ENCODE measurements at regions not wholly inside any gene's neighbourhood (a gene's known extent, or its start where the extent isn't known, plus 50 kb on each side); places are given as distances from the start of the nearest gene placed in this dataset.

DNA sequence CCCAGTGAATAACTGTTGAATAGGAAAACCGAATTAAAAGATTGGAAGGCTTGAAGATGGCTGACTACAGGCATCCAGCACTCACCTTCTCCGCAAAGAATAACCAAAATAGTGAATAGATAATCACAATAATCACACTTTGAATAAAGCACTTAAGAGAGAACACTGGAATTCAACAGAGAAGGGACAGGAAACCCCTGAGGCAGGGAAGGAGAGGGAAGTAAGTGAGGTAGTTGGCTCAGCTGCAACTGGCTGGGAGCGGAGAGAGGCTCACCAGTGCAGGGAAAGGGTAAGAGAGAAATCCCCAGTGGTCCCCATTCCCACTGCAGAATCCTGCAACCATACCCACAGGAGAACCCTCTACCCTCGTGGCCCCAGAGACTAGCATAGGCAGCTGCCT is 246.6 kb upstream of the NCKAP5 start:
- DNase-seq = peak in 1 of 2 experiments; percentile 9

DNA sequence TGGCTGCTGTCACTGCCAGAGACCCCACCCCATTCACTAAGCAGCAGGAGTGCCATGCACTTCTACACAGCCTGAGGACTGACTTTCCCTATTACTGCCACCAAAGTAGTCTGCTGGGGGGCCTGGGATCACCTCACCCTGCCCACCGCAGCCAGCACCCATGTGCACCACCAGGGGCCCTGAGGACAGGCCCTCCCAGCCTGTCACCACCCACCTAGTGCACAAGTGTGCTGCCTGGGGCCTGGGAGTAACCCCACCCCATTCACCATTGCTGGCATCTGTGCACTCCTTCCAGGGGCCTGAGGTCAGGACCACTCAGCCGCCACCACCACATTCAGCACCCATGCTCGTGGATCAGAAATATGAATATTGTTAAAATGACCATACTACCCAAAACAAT is 247.8 kb upstream of the NCKAP5 start:
- no peak for DNase-seq

DNA sequence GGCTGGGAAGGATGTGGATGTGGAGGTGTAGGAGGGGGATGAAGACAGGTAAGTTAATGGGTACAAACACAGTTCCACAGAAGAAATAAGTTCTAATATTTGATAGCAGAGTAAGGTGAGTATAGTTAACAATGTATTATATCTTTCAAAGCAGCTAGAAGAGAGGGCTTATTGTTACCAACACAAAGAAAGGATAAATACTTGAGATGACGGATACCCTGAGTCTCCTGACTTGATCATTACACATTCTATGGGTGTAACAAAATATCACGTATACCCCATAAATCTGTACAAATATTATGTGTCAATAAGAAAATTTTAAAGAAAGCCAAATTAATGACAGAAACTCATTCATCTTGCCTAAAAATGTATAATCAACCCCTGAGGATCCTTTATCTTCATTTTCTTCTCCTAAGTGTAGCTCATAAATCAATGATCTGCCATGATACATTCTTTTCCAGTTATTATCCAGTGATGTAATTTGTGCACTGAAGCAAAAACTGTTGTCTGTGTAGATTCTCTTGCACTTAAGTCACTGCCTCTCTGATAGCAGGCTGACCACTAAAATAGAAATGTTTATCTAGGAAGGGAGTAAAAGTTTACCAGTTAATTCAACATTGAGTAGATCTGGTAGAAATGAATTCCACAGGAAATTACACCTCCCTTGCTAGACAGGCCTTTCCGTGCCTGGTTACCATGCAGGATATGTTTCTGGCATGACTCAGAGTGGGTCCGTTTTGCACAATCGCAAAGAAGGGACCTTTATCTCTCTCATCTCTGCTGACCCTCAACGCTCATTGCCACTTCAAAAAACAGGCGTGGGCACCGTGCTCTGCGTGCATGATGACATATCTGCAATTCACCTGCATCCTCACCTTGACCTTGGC is 249.7 kb upstream of the NCKAP5 start:
- peak in 1 of 2 experiments; percentile 26 for DNase-seq

DNA sequence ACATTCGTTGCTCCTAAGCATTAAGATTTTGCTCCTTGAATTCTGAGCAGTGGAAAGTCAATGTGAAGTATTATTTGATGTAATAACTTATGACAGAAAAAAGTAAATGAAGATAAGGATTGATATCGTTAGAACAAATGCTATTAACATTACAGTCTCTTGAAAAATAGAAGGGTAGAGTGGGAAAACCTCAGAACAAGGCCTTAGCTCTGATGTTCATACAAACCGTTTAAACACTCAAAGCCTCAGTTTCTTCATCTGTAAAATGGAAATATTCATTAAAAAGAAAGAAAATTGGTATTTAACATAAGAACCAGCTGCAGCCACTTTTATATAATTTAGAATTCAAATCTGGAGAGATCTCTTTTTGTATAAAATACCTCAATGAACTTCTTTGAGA is 250.4 kb upstream of the NCKAP5 start:
- DNase-seq = no peak

DNA sequence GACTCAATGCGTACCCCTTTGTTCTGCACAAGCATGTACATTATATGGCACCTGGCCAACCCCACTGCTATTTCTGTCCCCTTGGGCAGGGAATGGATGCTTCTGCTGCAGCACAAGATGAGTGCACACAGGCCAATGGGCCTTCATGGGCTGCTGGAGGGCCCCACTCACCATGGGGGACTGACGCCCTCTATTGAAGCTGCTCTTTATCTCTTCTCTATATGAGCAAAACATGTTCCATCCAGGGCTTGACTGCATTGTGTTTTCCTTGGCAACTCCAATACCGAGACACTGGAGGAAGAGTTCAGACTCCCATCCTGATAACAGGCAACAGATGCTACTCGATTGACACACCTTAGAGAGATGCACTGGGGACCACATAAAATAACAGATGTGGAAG is 251.6 kb upstream of the NCKAP5 start:
- DNase-seq = no peak

DNA sequence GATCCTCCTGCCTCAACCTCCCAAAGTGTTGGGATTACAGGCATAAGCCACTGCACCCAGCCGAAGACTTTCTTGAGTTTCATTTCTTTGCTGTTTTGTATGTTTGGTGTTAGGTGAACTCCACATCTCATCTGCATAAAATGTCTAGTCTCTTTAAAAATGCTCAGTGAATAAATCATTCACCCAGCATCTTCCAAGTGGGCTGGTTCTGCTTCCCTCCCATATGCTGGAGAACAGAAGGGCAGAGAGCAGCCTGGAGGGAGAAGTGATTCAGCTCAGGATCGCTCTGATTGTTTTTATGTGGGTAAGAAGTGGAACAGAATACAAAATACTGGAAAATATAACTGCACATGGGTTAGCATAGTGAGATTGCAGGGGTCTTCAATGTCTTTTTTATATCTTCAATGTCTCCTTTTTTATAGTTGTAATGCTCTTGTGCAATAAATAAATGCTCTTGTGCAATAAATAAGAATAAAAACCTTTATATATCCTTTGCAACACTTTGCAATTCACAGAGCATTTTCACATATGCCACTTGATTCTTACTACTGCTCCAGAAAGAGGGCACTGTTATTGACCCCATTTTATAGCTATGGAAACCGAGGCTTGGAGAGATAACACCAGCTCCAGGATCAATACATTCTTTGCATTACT is 253.0 kb upstream of the NCKAP5 start:
- DNase-seq = no peak

DNA sequence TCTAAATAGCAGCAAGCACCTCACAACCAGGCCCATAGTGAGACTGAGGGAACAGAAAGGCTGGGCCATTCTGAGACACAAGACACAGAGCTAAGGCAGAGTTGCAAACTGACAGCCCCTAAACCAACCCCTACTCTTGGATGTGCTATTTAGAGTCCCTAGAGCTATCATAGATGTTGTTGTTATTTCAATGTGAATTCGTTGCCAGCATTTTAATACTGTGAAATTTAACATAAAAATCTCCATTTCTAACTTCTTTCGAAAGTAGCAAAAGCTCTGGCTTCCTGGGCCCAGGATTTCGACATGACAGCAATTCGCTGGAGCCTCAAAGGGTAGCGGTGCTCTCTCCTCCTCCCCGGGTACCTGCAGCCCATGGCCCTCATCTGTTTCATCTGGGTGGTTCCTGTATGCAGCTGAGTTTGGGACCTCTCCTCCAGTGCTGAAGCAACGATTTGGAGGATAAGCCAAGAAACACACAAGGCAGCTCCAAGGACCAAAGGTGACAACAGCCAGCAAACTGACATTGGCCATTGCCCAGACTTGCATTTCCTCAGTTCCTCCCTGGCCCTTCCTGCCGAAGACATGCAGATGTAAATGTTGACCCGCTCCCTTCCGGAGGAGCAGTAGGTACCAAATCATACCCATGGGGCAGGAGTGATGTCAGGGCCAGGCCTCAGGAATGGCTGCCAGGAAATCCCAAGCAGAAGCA is 254.4 kb upstream of the NCKAP5 start:
- DNase-seq = no peak

DNA sequence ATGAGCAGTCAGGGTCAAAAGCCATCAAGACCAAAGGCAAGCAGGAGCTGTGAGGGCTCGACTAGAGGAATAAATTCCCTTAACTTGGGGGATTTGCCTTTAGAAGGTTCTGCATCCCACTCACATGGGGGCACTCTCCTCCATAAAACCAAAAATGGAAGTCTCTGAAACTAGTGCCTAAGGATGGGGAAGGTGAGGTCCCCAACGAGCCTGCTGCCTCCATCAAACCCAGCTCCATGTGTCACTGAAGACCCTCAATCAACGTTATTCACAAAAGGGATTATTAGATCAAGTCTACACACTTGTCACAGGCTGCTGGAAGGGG is 254.9 kb upstream of the NCKAP5 start:
- no peak for DNase-seq

DNA sequence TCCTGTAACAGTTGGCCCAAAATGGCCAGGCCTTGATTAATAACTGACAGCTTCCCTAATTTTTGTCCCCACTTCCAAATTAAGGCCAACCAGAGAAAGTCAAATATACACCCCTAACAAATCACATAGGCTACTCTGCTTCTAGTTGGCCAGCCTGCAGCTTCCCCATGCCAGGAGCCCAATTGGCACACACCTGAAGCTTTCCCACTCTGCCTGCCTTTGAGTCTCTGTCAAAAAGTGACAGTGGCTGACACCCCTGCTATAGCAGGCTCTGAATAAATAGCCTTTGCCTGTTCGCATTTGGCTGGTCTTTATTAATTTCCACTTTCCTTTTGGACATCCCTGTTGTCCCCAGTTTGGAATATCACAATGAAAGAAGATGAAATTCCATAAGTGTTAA is 256.6 kb upstream of the NCKAP5 start:
- DNase-seq = no peak

DNA sequence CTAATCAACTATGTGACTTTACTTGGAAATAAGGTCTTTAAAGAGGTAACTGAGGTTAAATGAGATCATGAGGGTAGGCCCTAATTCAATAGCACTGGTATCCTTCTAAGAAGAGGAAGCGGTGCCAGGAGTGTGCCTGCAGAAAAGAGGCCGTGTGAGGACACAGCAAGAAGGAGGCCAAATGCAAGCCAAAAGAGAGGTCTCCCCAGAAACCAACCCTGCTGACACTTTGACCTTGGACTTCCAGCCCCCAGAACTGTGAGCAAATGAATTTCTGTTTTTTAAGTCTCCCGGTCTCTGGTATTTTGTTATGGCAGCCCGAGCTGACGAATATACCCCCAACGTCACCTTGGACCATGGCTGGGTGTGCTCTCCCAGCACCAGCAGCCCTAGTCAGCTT is 257.5 kb upstream of the NCKAP5 start:
- no peak for DNase-seq

DNA sequence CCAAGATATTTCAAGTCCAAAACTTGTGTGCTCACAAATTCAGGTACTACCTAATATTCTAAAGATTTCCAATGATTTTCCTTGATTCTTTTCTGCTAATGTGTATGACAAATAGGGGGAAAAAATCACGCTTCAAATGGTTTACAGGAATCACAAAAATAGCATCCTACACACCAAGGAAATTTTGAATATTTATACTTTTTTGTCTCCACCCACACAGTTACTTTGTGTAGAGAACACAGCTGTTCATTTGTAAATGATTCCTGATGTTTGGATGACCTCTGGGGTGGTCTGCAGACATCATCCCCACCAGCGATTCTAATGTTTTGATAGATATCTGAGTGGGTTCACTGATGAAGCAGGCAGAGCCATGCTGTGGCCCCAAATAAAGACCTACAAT is 260.6 kb upstream of the NCKAP5 start:
- no peak for DNase-seq

DNA sequence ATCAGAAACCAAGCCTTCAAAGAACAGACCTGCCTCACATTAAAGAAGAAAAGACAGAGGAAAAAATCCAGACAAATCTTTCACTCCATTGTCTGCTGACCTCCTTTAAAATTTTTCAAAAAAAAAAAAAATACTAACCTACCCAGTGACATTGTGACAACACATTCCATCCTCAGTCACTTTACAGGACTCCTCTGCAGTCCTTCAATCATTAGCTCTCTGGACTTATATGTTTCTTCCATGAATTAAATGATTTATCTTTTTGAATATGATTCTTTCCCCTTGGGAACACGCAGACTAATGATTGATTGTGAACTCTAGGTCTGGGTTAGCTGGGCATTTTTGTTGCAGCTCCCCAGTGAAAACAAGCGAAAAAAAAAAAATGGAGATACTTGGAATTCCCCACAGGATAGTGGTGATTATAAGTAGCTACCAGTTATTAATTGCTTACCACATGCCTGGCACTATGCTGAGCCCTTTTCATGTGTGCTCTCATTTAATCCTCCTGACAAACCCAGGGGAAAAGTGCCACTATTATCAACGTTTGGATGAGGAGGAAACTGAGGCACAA is 261.3 kb upstream of the NCKAP5 start:
- no peak for DNase-seq

DNA sequence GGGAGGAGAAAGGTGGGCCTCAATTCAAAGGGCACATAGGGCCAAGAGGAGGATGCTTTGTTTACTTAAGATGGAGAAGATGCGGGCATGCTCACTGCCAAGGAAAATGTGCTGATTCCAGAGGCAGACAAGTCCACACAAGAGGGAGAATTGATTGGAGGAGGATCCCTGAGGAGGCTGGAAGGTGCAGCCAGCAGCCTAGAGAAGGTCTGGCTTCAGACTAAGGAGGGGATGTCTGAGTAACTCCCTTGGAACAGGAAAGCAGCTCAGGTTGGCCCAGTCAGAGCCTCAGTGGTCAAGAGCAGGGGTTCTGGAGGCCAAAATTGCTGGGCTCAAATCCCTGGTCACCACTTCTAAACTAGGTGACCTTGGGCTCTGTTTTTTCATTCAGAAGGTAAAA is 265.5 kb upstream of the NCKAP5 start:
- DNase-seq = no peak

DNA sequence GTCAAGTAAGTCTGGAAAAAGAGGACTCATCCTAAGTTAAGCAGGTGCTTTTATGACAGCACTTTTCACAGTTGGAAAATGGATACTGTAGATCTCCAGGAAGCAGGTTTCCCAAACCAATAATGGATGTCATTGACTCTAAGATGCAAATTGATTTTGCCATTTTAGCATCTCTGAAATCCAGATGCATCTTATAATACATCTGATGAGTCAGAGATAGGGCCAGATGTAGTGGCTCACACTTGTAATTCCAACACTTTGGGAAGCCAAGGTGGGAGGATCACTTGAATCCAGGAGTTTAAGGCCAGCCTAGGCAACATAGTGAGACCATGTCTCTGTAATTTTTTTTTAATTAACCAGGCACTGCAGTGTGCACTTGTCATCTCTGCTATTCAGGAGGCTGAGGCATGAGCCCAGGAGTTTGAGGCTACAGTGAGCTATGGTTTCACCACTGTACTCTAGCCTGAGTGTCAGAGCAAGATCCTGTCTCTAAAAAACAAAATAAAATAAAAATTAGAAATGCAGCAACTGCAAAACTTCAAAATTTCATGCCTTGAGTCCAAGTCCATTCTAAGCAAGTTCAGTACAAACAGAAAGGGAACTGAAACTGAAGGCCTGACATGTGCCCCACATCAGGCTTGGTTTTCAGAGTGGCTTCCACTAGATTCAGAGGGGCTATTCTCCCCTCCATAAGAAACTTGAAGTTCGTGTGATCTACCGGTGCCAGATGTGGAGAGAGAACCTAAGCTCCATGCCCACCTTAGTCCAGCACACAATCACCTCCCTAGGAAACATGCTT is 267.8 kb upstream of the NCKAP5 start:
- no peak for DNase-seq

DNA sequence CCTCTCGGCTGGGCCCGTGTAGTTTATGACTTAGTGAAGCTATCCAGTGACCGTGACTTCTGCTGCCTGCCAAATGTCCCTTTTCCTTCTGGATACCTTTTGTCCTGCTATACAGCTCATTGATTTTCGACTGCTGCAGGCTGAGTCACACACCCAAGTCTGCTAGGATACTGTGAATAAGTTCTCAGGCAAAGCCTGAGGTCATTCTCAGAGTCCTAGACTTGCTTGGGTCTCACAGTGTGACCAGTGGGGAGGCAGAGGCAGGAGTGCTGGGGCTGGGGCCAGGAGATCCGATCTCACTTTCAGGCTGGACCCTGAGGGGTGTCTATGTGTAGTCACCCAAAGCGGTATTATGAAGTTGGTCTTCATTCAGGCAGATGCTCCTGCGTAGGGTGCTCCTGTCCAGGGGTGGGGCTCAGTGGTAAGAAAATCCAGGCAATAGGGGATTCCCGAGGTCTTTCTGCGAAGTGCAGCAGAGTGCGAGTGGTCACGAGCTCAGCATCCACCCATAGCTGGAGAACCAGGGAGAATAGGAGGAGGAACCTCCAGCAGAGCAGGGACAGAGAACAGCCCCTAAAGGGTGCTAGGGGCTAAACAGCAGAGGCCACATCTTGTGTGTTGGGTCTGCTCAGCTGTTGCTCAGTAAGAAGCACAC is 268.6 kb upstream of the NCKAP5 start:
- DNase-seq = no peak

DNA sequence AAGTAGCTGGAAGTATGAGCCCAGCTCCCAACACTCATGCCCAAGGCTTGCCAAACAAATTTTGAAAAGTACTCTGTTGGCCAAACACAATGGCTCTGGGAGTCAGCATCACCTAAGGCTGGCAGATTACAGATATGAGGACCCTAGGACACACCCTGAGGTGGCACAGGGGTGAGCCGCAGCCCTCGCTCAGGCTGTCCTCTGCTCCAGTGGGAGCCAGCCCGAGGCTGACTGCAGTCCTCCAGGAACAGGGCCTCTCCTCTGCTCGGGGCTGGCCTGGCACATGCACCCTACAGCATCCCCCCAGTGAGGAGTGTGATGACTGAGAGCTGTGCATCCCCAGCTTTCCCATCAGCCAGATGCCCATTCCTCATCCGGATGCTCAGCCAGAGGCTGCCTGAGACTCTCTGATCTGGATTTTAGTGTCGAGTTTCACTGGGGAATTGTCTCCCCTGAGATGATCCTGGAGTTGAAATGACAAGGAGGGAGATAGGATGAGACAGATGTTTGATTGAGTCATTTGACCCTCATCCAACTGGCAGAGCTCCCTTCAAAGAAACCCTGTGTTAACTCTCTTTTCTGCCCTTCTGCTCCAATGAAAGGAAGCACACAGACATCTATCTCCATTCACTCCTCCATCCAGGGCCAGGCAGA is 269.3 kb upstream of the NCKAP5 start:
- DNase-seq = no peak

DNA sequence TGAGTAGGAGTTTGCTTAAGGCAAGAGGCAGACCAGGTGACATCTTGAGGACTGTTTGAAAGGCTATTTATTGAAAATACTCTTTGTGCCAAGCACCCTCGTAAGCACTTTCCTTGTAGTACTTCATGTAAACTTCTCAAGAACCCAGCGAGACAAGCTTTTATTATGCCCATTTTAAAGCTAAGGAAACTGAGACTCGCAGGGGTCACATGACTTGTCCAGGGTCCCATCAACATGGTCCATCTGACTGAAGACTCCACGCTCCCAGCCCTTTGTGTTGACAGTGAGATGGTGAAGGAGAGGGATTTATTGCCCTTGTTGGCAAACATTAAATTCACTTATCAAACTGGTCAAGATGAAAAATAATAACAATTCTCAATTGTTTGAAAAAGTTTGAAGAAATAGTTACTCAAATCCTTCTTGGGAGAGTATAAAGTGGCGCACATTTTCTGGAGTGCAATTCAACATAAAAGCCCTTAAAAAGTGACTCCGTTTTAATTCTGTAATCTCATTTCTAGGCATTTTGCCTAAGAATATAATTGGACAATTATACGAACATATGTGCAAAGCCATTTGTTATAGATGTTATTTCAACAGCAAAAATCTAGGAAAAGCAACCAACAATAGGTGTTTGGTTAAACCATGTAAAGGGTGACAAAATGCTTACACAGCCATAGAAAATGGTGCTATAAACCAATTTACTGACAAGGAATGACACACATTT is 270.5 kb upstream of the NCKAP5 start:
- no peak for DNase-seq

DNA sequence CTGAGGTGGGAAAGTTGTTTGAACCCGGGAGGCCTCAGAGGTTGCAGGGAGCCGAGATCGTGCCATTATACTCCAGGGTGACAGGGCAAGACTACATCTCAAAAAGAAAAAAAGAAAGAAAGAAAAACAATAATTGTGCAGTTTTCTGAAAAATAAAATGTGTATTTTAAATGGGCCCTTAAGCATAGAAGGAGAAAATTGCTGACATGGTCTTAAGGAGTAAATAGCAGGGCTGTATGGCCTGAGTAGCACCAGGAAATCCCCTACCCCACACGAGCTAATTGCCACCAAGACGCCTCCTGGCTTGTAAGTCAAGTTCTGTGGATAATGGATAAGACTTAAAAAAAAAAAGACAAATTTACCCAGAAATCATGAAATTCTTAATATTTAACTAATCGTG is 271.4 kb upstream of the NCKAP5 start:
- DNase-seq = no peak

DNA sequence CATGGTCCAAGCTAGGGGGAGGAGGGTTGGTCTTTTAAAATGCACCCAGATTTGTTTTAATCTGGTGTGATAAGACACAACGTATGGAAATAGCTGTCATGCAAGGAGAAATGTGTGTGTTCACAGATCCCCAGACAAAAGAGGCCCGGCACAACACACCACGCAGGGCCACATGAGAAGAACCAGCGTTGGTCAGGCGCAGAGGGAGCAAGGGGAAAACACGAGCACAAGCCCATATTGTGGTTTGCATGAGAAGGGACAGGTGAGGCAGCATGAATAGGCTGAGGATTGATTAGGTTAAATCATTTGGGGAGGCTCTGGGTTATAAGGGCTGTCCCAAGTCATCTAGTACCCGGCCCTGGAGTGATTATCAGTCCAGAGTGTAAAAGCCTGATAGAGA is 272.5 kb upstream of the NCKAP5 start:
- DNase-seq = no peak

DNA sequence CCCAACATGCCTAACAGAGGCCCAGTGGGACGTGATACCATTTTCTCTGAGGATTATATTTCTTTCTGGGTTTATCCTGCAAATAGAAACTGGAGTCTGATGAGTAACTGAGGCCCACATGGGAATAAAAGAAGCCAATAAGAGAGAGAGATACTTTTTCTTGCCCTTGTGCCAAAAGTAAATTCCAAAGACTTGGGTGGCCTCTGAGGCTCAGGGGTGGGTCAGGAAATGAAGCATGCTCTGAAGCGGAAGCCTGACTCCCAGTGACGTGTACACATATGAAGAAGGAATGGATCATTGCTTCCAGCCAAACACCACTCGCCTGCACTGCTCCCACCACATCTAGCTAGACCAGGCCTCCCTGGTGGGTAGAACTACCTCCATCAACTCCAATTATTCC is 273.6 kb upstream of the NCKAP5 start:
- DNase-seq = no peak

DNA sequence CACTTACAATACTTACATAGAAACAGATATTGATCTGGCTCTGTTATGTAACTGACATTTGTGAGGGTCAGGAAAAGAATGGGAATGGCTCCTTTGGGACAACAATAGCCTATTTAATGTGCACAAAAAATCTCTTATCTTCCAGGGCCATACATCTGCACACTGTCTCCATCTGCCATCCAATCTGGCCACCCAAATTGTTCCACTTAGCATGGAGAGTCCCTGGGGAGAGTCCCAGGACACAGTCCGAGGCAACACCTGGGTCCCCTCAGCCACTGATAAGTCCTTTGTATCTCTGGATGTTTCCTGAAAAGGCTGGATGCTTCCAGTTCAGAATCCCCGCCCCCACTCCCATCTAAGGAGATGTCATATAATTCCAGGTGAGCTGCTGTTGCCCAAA is 274.2 kb upstream of the NCKAP5 start:
- no peak for DNase-seq
